MM.1S (cell line): ENCODE measurements at regions not wholly inside any gene's neighbourhood (a gene's known extent, or its start where the extent isn't known, plus 50 kb on each side); places are given as distances from the start of the nearest gene placed in this dataset.

Experiments used
- DNase-seq: peaks from one replicate; pipeline ENCODE4 v3.0.0-alpha.2; 2015
- H2AFZ ChIP-seq: fragments of 300-600 bp; sonication (generic); 2 replicates; pipeline ENCODE4 v1.6.0; 2016; ENCODE audit warnings: antibody characterized with exemption, low read length
- H3F3A ChIP-seq: fragments of 300-600 bp; sonication (generic); 2 replicates; pipeline ENCODE4 v1.6.1; 2016; ENCODE audit warnings: mild to moderate bottlenecking, antibody characterized with exemption, low read length, moderate library complexity, mixed read lengths; ENCODE audit not compliant: insufficient read depth
- H3K27ac ChIP-seq: fragments of 300-600 bp; sonication (generic); 2 replicates; pipeline ENCODE4 v1.5.1; 2016; ENCODE audit warnings: mild to moderate bottlenecking, low read length
- H3K27me3 ChIP-seq: fragments of 300-600 bp; sonication (generic); replicated peaks from 2 replicates; pipeline ENCODE4 v1.6.0; 2016; ENCODE audit warnings: low read length; ENCODE audit not compliant: insufficient read depth
- H3K36me3 ChIP-seq: fragments of 300-600 bp; sonication (generic); replicated peaks from 2 replicates; pipeline ENCODE4 v1.6.1; 2016; ENCODE audit warnings: mild to moderate bottlenecking, low read length, mixed read lengths; ENCODE audit not compliant: insufficient read depth
- H3K4me1 ChIP-seq: fragments of 300-600 bp; sonication (generic); 2 replicates; pipeline ENCODE4 v1.6.1; 2016; ENCODE audit warnings: low read length, mixed read lengths
- H3K4me2 ChIP-seq: fragments of 300-600 bp; sonication (generic); 2 replicates; pipeline ENCODE4 v1.6.0; 2016; ENCODE audit warnings: low read depth, low read length
- H3K4me3 ChIP-seq: fragments of 300-600 bp; sonication (generic); 2 replicates; pipeline ENCODE4 v1.5.1; 2016; ENCODE audit warnings: low read length, mixed read lengths
- H3K79me2 ChIP-seq: fragments of 300-600 bp; sonication (generic); 2 replicates; pipeline ENCODE4 v1.6.1; 2016; ENCODE audit warnings: mixed run types, low read length, mixed read lengths
- H3K9ac ChIP-seq: fragments of 300-600 bp; sonication (generic); 2 replicates; pipeline ENCODE4 v1.6.1; 2016; ENCODE audit warnings: low read length, mixed read lengths
- H3K9me2 ChIP-seq: fragments of 300-600 bp; sonication (generic); replicated peaks from 2 replicates; pipeline ENCODE4 v1.6.1; 2016; ENCODE audit warnings: mild to moderate bottlenecking, low read length, mixed read lengths; ENCODE audit not compliant: insufficient read depth
- H3K9me3 ChIP-seq: fragments of 300-600 bp; sonication (generic); replicated peaks from 2 replicates; pipeline ENCODE4 v1.6.1; 2016; ENCODE audit warnings: mild to moderate bottlenecking, low read length, mixed read lengths; ENCODE audit not compliant: insufficient read depth
- H4K20me1 ChIP-seq: fragments of 300-600 bp; sonication (generic); 2 replicates; pipeline ENCODE4 v1.6.1; 2016; ENCODE audit warnings: mild to moderate bottlenecking, low read length, moderate library complexity, mixed read lengths; ENCODE audit not compliant: insufficient read depth
- EZH2 ChIP-seq: fragments of 300-600 bp; sonication (generic); optimal IDR thresholded peaks from 2 replicates; pipeline ENCODE3; 2017; ENCODE audit warnings: low read depth, mild to moderate bottlenecking, antibody characterized with exemption, low read length, mixed read lengths
- EZH2phosphoT487 ChIP-seq: fragments of 300-600 bp; sonication (generic); IDR thresholded peaks from 2 replicates; pipeline ENCODE4 v1.6.1; 2018; ENCODE audit warnings: antibody characterized with exemption, low read length
- TF ChIP-seq, protein P1 (sequence below): fragments of 300-600 bp; sonication (generic); IDR thresholded peaks from 2 replicates; pipeline ENCODE4 v1.5.1; 2016; ENCODE audit warnings: antibody characterized with exemption, low read length, mixed read lengths

DNA sequence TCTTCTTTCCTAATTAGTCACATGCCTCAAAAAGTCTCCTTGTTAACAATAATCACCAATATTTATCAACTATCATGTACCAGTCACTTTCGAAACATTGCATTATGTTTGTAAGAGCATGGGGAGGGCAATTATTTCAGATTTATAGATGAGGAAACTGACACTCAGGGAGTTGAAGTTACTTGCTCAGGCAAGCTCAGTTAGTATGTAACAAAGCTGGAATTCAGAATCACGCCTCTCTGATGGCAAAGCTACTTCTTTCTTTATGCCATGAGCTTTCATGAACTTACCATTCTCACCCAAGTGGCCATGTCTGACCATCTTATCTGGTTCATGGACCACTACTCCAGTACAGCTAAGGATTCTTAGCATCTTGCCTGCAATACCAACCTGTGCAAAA, 183.4 kb upstream of the TANK start:
- Histone ChIP-seq H4K20me1 (no peaks in the 10 kb centered on the region), H2AFZ (no peak overlapping the region), H3K4me2 (no peak overlapping the region), H3K4me1 (no peaks in the 10 kb centered on the region), H3K9ac (no peak overlapping the region), H3F3A (no peaks in the 10 kb centered on the region), H3K4me3 (no peak overlapping the region), H3K36me3 (no peaks in the 10 kb centered on the region), H3K27ac (no peak overlapping the region), H3K9me3 (no peaks in the 10 kb centered on the region), H3K79me2 (no peaks in the 10 kb centered on the region), H3K9me2 (no peaks in the 10 kb centered on the region), H3K27me3 (no peaks in the 10 kb centered on the region)
- TF ChIP-seq, protein P1, sequence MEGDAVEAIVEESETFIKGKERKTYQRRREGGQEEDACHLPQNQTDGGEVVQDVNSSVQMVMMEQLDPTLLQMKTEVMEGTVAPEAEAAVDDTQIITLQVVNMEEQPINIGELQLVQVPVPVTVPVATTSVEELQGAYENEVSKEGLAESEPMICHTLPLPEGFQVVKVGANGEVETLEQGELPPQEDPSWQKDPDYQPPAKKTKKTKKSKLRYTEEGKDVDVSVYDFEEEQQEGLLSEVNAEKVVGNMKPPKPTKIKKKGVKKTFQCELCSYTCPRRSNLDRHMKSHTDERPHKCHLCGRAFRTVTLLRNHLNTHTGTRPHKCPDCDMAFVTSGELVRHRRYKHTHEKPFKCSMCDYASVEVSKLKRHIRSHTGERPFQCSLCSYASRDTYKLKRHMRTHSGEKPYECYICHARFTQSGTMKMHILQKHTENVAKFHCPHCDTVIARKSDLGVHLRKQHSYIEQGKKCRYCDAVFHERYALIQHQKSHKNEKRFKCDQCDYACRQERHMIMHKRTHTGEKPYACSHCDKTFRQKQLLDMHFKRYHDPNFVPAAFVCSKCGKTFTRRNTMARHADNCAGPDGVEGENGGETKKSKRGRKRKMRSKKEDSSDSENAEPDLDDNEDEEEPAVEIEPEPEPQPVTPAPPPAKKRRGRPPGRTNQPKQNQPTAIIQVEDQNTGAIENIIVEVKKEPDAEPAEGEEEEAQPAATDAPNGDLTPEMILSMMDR = no peak
- TF ChIP-seq EZH2 = no peak
- no peak for DNase-seq

DNA sequence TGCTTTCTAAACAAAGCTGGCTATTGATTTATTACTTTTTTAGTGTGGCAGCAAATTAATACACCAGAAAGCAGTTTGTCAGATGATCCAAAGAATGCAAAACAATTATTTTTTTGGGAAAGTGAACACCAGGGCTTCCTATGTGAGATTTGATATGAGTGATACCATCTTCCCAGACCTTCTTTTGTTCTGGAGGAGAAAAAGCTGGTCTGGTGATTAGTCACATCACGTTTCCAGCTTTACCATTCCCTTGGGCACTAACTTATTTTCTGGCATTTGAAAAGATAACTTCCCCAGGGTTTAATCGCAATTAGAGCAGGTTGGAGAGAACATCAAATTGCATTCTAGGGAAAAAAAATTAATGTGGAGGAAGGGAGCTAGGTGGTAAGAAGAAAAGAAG, 182.9 kb upstream of the TANK start:
- H3K79me2 ChIP-seq = no peaks in the 10 kb centered on the region
- no peak overlapping the region for H2AFZ ChIP-seq
- no peaks in the 10 kb centered on the region for H3K27me3 ChIP-seq
- H3K27ac ChIP-seq = no peak overlapping the region
- no peaks in the 10 kb centered on the region for H3K9me3 ChIP-seq
- H3K9me2 ChIP-seq = no peaks in the 10 kb centered on the region
- no peaks in the 10 kb centered on the region for H3K36me3 ChIP-seq
- no peak overlapping the region for H3K9ac ChIP-seq
- H4K20me1 ChIP-seq = no peaks in the 10 kb centered on the region
- H3K4me1 ChIP-seq = no peaks in the 10 kb centered on the region
- no peak overlapping the region for H3K4me2 ChIP-seq
- no peak for DNase-seq
- TF ChIP-seq, protein P1 = no peak
- TF ChIP-seq EZH2phosphoT487 (no peak), EZH2 (no peak)
- H3K4me3 ChIP-seq = no peak overlapping the region
- H3F3A ChIP-seq = no peaks in the 10 kb centered on the region

DNA sequence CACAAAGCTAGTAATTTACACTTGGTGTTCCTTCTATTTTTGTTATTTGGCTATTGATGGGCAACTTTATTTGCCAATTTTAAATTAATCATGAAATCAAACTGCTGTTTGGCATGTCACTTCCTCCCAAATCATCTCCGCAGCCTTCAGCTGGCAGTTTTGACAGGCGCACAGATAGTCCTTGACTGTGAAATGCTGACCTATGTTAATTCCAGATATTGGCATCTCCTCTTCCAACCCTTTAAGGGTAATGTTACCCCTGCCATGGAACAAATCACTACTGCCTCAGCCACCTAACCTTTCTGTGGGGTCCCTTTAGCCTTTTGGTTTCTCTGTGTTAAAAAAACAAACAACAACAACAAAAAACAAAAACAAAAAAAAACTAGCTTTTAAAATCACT, 182.4 kb upstream of the TANK start:
- Histone ChIP-seq H3K36me3 (no peaks in the 10 kb centered on the region), H3K4me3 (no peak overlapping the region), H4K20me1 (no peaks in the 10 kb centered on the region), H3K27ac (no peak overlapping the region), H3K9ac (no peak overlapping the region), H3K27me3 (no peaks in the 10 kb centered on the region), H3F3A (no peaks in the 10 kb centered on the region), H2AFZ (no peak overlapping the region), H3K9me3 (no peaks in the 10 kb centered on the region), H3K4me2 (no peak overlapping the region), H3K9me2 (no peaks in the 10 kb centered on the region), H3K79me2 (no peaks in the 10 kb centered on the region), H3K4me1 (no peaks in the 10 kb centered on the region)
- DNase-seq = no peak
- TF ChIP-seq, protein P1 = no peak
- TF ChIP-seq EZH2phosphoT487 (no peak), EZH2 (no peak)
